ENCODE measurements at regions not wholly inside any gene's neighbourhood (a gene's known extent, or its start where the extent isn't known, plus 50 kb on each side); places are given as distances from the start of the nearest gene placed in this dataset.

- DNase-seq: no peak
Observed at GRCh38 chr4:181289198-181289597, 954.0 kb upstream of the TENM3 start.

- DNase-seq: no peak
Observed at GRCh38 chr4:181291615-181292014, 951.6 kb upstream of the TENM3 start.

GRCh38 chr4:181293014-181293413 lies 950.2 kb upstream of the TENM3 start:
- no peak for DNase-seq

DNA sequence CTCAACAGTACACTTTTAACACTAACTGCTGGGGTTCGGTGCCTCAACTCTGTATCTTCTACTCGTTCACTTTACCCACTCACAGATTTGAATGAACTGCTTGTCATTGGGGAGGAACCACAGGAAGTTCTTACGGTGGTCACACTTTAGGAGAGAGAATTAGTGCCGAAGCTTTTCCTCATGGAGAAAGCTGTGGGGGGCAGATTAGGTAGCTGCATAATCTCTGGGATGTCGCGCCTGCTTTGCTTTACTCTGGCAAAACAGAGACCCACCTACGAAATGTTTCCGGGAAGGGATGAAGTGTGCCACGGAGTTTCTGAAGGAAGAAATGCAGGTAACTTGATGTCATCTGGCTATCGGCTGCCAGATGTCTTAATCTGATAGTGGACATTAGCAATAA lies 949.7 kb upstream of the TENM3 start:
- DNase-seq: no peak

DNA sequence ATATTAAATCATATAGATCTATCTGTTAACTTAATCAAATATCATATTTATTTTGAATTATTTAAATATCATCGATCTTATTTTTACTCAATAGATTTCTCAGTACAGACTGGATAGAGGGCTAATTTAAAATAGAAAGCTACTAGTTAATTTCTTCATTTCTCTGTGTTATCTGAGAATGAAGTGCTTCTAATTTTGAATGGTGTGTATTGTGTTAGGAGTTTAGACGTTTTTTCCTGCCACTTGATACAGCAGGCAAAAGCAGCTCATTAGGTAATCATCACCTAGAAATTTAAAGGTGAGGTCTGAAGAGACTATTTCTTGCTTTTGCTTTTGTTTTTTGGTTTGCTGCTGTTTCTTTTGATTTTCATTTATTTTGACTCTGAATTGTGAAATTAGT lies 948.8 kb upstream of the TENM3 start:
- DNase-seq: no peak

GRCh38 chr4:181301735-181302710 lies 941.2 kb upstream of the TENM3 start:
- peak; percentile 61 for DNase-seq

GRCh38 chr4:181307824-181308223 lies 935.4 kb upstream of the TENM3 start:
- no peak for DNase-seq

GRCh38 chr4:181308476-181309312 lies 934.5 kb upstream of the TENM3 start:
- DNase-seq: no peak

DNA sequence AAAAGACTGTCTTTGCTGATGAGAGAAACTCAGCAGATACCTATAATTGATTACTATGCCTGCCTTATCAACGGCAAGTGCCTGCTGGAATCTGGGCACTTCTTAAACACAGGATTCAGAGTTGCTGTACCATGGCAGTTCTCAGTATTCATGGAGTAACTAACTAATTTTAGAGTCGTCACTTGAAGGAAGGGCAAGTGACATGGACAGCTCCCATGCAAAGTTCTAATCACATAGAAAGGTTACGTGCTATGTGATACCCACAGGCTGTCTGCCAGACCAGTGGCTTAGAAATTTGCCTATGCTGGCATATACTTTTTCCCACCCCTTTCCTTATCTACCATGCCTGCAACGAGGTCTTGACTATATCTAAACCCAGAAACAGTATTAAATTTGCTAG lies 931.1 kb upstream of the TENM3 start:
- DNase-seq: no peak

DNA sequence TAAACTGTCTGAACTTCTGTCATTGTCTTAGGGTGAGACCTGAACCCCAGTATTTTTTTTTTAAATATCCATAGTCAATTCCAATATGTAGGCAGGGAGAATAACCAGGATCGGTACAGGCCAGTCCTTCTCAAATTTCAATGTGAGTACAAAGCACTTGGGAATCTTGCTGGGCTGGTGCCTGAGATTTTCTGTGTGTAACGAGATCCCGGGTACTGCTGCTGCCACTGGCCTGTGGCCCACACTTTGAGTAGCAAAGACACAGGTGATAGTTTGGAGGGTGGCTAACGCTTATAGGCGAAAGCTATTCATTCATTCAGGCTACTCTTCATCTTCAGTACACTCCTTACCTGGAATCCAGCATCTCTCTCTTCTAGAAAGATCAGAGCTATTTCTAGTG lies 923.6 kb upstream of the TENM3 start:
- no peak for DNase-seq

- DNase-seq: no peak
Observed at GRCh38 chr4:181323061-181323460, 920.1 kb upstream of the TENM3 start.

DNA sequence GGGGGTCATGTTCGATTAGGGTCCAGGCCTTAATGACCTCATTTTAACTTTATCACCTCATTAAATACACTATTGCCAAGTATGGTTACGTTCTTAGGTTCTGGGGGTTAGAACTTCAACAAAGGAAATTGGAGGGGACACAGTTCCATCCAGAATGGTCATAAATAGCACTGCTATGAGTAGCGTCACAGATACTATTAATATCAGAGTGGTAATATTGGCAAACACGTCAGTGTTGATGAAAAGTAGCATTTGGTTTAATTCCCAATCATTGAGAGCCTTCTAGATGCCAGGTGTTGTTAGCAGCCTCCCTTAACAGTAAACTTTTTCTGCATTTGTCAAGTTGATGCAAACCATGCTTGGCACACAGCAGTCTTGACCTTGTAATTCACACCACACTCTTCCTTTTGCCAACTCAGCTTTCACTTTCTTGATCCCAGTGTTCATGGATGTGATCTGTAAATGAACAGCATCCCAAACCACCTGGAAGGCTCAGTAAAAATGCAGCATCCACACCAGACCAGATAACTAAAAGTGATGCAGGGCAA lies 912.5 kb upstream of the TENM3 start:
- no peak for DNase-seq

GRCh38 chr4:181331214-181331613 lies 912.0 kb upstream of the TENM3 start:
- DNase-seq: no peak

GRCh38 chr4:181345931-181346330 lies 897.3 kb upstream of the TENM3 start:
- DNase-seq: no peak

GRCh38 chr4:181350615-181351415 lies 892.4 kb upstream of the TENM3 start:
- DNase-seq: no peak

GRCh38 chr4:181364504-181364903 lies 878.7 kb upstream of the TENM3 start:
- DNase-seq: no peak

- DNase-seq: no peak
Observed at GRCh38 chr4:181365671-181366070, 877.5 kb upstream of the TENM3 start.

GRCh38 chr4:181372014-181372413 lies 871.2 kb upstream of the TENM3 start:
- no peak for DNase-seq

DNA sequence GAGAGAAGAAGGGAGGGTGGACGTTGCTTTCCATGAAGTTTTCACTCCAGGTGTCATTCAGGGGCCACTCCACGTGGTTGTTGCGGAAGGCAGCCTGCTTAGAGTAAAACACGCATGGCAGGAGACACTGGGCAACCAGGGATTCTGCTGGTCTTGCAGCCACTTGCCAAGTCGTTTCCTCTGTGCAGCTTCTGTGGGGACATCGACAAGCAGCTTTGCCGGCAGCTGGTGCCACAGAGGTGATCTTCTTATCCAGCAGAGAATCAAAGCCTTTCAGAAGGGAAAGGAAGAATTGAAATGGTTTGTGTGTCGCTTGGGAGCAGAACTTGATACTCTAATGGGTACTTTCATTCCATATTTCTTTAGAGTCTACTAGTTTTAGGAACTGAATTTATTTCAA lies 867.1 kb upstream of the TENM3 start:
- DNase-seq: peak; percentile 1

DNA sequence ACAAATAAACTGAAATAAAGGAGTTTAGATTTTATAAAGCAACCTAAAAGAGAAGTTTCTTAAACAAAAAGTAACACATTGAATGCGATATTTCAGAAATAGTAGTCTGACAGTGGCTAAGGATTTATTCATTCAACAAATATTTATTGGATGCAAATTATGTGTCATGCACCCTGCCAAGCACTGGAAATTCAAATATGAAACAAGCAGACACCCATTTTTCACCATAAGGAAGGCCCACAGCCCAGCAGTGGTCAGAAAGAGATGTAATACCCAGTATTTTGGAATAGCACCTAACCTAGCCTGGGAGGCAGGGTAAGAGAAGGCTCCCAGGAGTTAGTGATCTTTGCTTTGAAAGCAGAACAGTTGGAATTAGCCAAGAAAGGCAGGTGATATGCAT lies 855.1 kb upstream of the TENM3 start:
- no peak for DNase-seq

DNA sequence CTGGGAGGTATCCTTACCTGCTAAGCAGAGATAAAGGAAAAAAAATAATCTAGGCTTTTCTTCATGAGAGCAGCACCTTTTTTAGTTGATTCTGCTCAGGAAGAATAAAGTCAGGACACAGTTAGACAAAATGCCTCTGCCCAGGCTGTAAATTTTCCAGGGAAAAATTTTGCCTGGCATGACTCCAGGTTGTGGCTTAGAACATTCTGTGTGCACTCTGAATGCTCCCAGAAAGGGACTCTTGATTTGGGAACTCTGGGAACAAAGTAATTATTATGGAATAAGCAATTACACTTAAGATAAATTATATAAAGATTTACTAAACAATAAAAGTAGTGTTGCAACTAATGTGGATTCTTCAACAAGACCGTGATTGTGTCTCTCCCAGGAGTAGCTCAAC lies 826.2 kb upstream of the TENM3 start:
- no peak for DNase-seq

GRCh38 chr4:181418496-181418895 lies 824.7 kb upstream of the TENM3 start:
- DNase-seq: no peak

GRCh38 chr4:181420950-181421349 lies 822.3 kb upstream of the TENM3 start:
- DNase-seq: no peak
